NCI-H2107 treated with DMSO at 0.1 percent for 48 hours (cell line): ENCODE measurements at regions not wholly inside any gene's neighbourhood (a gene's known extent, or its start where the extent isn't known, plus 50 kb on each side); places are given as distances from the start of the nearest gene placed in this dataset.
A peak's percentile ranks its signal among the peaks of the same experiment; 100 is the strongest.

Source experiments
- DNase-seq: peaks from one replicate; lab custom pipeline; 2025; ENCODE audit not compliant: unreplicated experiment; lab: John Stamatoyannopoulos, UW

GRCh38 chr6:149176971-149177667 is 140.4 kb upstream of the TAB2 start:
- peak; percentile 20 for DNase-seq

GRCh38 chr6:149179431-149179830 is 138.1 kb upstream of the TAB2 start:
- DNase-seq: no peak

GRCh38 chr6:149181304-149181703 is 136.2 kb upstream of the TAB2 start:
- no peak for DNase-seq

- DNase-seq: no peak
Observed at GRCh38 chr6:149182262-149182661, 135.2 kb upstream of the TAB2 start.

- DNase-seq: no peak
Observed at GRCh38 chr6:149184523-149184922, 133.0 kb upstream of the TAB2 start.

GRCh38 chr6:149185799-149186357 is 131.6 kb upstream of the TAB2 start:
- DNase-seq: no peak

GRCh38 chr6:149186873-149187272 is 130.6 kb upstream of the TAB2 start:
- no peak for DNase-seq

- DNase-seq: no peak
Observed at GRCh38 chr6:149190224-149190831, 127.2 kb upstream of the TAB2 start.

GRCh38 chr6:149194820-149195558 is 122.5 kb upstream of the TAB2 start:
- DNase-seq: no peak

- no peak for DNase-seq
Observed at GRCh38 chr6:149196091-149196490, 121.4 kb upstream of the TAB2 start.

GRCh38 chr6:149197482-149197881 is 120.0 kb upstream of the TAB2 start:
- no peak for DNase-seq

- DNase-seq: no peak
Observed at GRCh38 chr6:149198265-149198664, 119.2 kb upstream of the TAB2 start.

- DNase-seq: no peak
Observed at GRCh38 chr6:149200282-149200945, 117.1 kb upstream of the TAB2 start.

GRCh38 chr6:149201068-149201655 is 116.3 kb upstream of the TAB2 start:
- DNase-seq: no peak

- no peak for DNase-seq
Observed at GRCh38 chr6:149202100-149202499, 115.4 kb upstream of the TAB2 start.

GRCh38 chr6:149202952-149203351 is 114.6 kb upstream of the TAB2 start:
- DNase-seq: no peak

- DNase-seq: no peak
Observed at GRCh38 chr6:149203509-149203908, 114.0 kb upstream of the TAB2 start.

GRCh38 chr6:149208134-149208601 is 109.3 kb upstream of the TAB2 start:
- no peak for DNase-seq

- DNase-seq: no peak
Observed at GRCh38 chr6:149209871-149210775, 107.4 kb upstream of the TAB2 start.

GRCh38 chr6:149211046-149211571 is 106.4 kb upstream of the TAB2 start:
- no peak for DNase-seq
